ENCODE measurements at regions not wholly inside any gene's neighbourhood (a gene's known extent, or its start where the extent isn't known, plus 50 kb on each side); places are given as distances from the start of the nearest gene placed in this dataset.

- Histone ChIP-seq H3K4me3 (ENCODE audit: low read depth, low read length) (no peak overlapping the region), H3K9me3 (no peaks in the 10 kb centered on the region), H3K4me1 (no peaks in the 10 kb centered on the region), H3K36me3 (ENCODE audit: control insufficient read depth, insufficient read depth, low read length) (no peaks in the 10 kb centered on the region), H3K27me3 (replicated peaks; ENCODE audit: control insufficient read depth, insufficient read depth, low read length) (no peaks in the 10 kb centered on the region)
- intact Hi-C loops (cut with micrococcal nuclease; ENCODE audit: unreplicated experiment) = no loop called here
- CTCF ChIA-PET = no interaction called here
- no peaks in the 10 kb centered on the region for H3K9me3 Mint-ChIP-seq (ENCODE audit: unreplicated experiment)
- H3K27me3 Mint-ChIP-seq (ENCODE audit: insufficient read depth, unreplicated experiment) = peaks cover 3% of the 10 kb centered on the region
- no peaks in the 10 kb centered on the region for H3K4me1 Mint-ChIP-seq (ENCODE audit: low read depth, unreplicated experiment)
- DNase-seq = no peak
- no TSS peak for BruUV-seq (replicated peaks)
- H3K4me3 Mint-ChIP-seq (ENCODE audit: unreplicated experiment) = no peak overlapping the region
- H3K36me3 Mint-ChIP-seq (ENCODE audit: insufficient read depth, unreplicated experiment) = no peaks in the 10 kb centered on the region
- TF ChIP-seq, protein P1, sequence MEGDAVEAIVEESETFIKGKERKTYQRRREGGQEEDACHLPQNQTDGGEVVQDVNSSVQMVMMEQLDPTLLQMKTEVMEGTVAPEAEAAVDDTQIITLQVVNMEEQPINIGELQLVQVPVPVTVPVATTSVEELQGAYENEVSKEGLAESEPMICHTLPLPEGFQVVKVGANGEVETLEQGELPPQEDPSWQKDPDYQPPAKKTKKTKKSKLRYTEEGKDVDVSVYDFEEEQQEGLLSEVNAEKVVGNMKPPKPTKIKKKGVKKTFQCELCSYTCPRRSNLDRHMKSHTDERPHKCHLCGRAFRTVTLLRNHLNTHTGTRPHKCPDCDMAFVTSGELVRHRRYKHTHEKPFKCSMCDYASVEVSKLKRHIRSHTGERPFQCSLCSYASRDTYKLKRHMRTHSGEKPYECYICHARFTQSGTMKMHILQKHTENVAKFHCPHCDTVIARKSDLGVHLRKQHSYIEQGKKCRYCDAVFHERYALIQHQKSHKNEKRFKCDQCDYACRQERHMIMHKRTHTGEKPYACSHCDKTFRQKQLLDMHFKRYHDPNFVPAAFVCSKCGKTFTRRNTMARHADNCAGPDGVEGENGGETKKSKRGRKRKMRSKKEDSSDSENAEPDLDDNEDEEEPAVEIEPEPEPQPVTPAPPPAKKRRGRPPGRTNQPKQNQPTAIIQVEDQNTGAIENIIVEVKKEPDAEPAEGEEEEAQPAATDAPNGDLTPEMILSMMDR (IDR thresholded peaks at IDR 0.05; ENCODE audit: insufficient read depth in 1 of 2, low read depth in 1 of 2, low read length in 1 of 2, severe bottlenecking in 1 of 2, unreplicated experiment in 1 of 2) = no peak
- no peak overlapping the region for H3K27ac Mint-ChIP-seq (ENCODE audit: unreplicated experiment)
- POLR2A ChIA-PET = no interaction called here
These were observed 256.8 kb upstream of the HS3ST1 start for GRCh38 chr4:11685481-11685880.

DNA sequence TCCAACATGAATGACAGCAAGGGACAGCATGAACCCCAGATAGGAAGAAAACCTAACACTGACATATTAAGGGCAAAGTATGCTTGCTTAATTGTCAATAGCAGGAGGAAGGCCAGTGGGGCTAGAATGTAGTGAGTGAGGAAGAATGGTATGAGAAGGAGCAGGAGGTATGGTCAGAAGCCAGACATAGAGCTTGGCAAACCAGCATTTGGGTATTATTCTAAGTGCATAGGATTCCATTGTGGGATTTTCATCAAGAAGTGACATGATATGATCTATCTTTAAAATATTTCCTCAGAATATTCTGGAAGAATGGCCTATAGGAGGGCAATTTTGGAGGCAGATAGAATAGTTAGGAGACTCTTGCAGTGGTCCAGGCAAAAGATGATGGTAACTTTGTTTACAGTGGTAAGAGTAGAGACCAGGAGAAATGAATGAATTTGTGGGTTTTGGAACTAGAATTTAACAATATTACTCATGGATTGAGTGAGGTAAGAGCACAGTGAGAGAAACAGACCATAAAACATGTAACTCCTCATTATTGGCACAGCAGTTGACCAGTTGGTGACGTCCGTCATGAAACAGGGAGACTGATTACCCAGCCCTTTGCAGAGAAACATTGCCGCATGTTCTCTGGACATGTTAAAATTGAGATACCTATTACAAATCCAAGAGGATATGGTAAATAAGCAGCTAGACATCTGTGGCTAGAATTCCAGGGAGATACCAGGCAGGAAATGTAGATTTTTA lies 246.5 kb upstream of the HS3ST1 start:
- no peaks in the 10 kb centered on the region for H3K9me3 Mint-ChIP-seq (ENCODE audit: unreplicated experiment)
- TF ChIP-seq, protein P1 (IDR thresholded peaks at IDR 0.05; ENCODE audit: insufficient read depth in 1 of 2, low read depth in 1 of 2, low read length in 1 of 2, severe bottlenecking in 1 of 2, unreplicated experiment in 1 of 2) = no peak
- ChIA-PET POLR2A (no interaction called here), CTCF (no interaction called here)
- intact Hi-C loops (cut with micrococcal nuclease; ENCODE audit: unreplicated experiment) = no loop called here
- BruUV-seq (replicated peaks) = no TSS peak
- H3K27ac Mint-ChIP-seq (ENCODE audit: unreplicated experiment) = no peak overlapping the region
- no peaks in the 10 kb centered on the region for H3K36me3 Mint-ChIP-seq (ENCODE audit: insufficient read depth, unreplicated experiment)
- H3K27me3 Mint-ChIP-seq (ENCODE audit: insufficient read depth, unreplicated experiment) = peaks cover 2% of the 10 kb centered on the region
- H3K4me3 Mint-ChIP-seq (ENCODE audit: unreplicated experiment) = no peak overlapping the region
- Histone ChIP-seq H3K4me3 (ENCODE audit: low read depth, low read length) (no peak overlapping the region), H3K4me1 (no peaks in the 10 kb centered on the region), H3K36me3 (ENCODE audit: control insufficient read depth, insufficient read depth, low read length) (no peaks in the 10 kb centered on the region), H3K27me3 (replicated peaks; ENCODE audit: control insufficient read depth, insufficient read depth, low read length) (no peaks in the 10 kb centered on the region), H3K9me3 (no peaks in the 10 kb centered on the region)
- DNase-seq = no peak
- no peaks in the 10 kb centered on the region for H3K4me1 Mint-ChIP-seq (ENCODE audit: low read depth, unreplicated experiment)

- ChIA-PET CTCF (interaction anchor here (0.5 kb wide), 1 partner anchor 41 kb away, joined by 3 read pairs; no protein-coding TSS in a partner anchor), POLR2A (no interaction called here)
- no peaks in the 10 kb centered on the region for H3K4me1 Mint-ChIP-seq (ENCODE audit: low read depth, unreplicated experiment)
- H3K27ac Mint-ChIP-seq (ENCODE audit: unreplicated experiment) = no peak overlapping the region
- no peaks in the 10 kb centered on the region for H3K9me3 Mint-ChIP-seq (ENCODE audit: unreplicated experiment)
- Histone ChIP-seq H3K4me1 (no peaks in the 10 kb centered on the region), H3K9me3 (no peaks in the 10 kb centered on the region), H3K27me3 (replicated peaks; ENCODE audit: control insufficient read depth, insufficient read depth, low read length) (no peaks in the 10 kb centered on the region), H3K36me3 (ENCODE audit: control insufficient read depth, insufficient read depth, low read length) (no peaks in the 10 kb centered on the region), H3K4me3 (ENCODE audit: low read depth, low read length) (no peak overlapping the region)
- TF ChIP-seq, protein P1 (IDR thresholded peaks at IDR 0.05; ENCODE audit: insufficient read depth in 1 of 2, low read depth in 1 of 2, low read length in 1 of 2, severe bottlenecking in 1 of 2, unreplicated experiment in 1 of 2) = no peak
- peaks cover 5% of the 10 kb centered on the region for H3K27me3 Mint-ChIP-seq (ENCODE audit: insufficient read depth, unreplicated experiment)
- no peak for DNase-seq
- H3K36me3 Mint-ChIP-seq (ENCODE audit: insufficient read depth, unreplicated experiment) = no peaks in the 10 kb centered on the region
- intact Hi-C loops (cut with micrococcal nuclease; ENCODE audit: unreplicated experiment) = no loop called here
- BruUV-seq (replicated peaks) = no TSS peak
- H3K4me3 Mint-ChIP-seq (ENCODE audit: unreplicated experiment) = no peak overlapping the region
These were observed 241.6 kb upstream of the HS3ST1 start for GRCh38 chr4:11670304-11670703.

Data from Caco-2 (cell line).